HG03039 (cell line): ENCODE measurements at regions not wholly inside any gene's neighbourhood (a gene's known extent, or its start where the extent isn't known, plus 50 kb on each side); places are given as distances from the start of the nearest gene placed in this dataset.
"Not testable (repeated sequence)": the region's sequence is repeated elsewhere in the genome, so short reads cannot be mapped to it uniquely, and the experiment has no call there.

Experiments
- ATAC-seq: cut with Tn5 transposase; IDR thresholded peaks from one replicate; pipeline ENCODE4 v1.9.1; 2021; ENCODE audit warnings: mild to moderate bottlenecking, moderate library complexity; ENCODE audit not compliant: unreplicated experiment

DNA sequence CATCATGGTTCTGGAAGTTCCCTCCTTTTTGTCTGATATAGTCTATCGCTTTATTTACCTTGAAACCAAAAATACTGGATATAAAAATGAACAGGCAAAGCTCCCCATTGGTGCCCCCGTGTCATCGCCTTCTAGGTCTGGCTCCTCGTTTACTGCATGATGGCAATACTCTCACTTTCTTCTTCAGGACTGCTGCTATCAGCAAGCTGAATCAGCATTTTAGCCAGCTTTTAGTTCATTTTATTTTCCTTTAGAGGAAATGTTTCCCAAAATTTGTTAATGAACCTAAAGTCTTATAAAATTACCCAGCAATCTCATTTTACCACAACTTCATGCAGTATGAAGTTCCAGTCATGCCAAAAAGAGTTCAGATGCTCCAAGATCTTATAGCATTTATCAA lies 80.5 kb downstream of the ZIC3 start:
- no peak for ATAC-seq

- ATAC-seq: no peak
Observed at GRCh38 chrX:137651647-137652046, 85.7 kb downstream of the ZIC3 start.

- no peak for ATAC-seq
Observed at GRCh38 chrX:137652086-137652485, 86.2 kb downstream of the ZIC3 start.

DNA sequence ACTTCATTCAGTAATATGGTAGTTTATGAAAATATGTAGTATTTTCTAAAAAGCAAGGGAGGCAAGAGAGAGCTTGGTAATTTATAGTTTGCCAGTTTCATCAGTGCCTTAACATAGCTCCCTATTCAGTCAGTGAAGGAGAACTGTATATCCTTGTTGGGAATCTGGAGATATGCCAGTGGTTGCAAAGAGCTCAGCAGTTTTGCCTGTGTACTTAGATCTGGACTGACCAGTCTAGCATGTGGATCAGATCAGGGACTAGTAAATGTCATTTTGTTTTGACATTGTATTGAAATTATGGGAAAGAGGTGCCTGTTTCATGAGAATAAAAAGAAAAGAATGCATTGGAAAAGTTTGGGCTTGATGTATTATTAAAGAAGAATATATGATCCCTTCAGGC lies 88.6 kb downstream of the ZIC3 start:
- ATAC-seq: no peak

- no peak for ATAC-seq
Observed at GRCh38 chrX:137667776-137668175, 101.8 kb downstream of the ZIC3 start.

GRCh38 chrX:137684591-137684990 lies 118.7 kb downstream of the ZIC3 start:
- ATAC-seq: no peak

GRCh38 chrX:137695417-137695816 lies 129.5 kb downstream of the ZIC3 start:
- no peak for ATAC-seq

GRCh38 chrX:137707348-137707747 lies 141.4 kb downstream of the ZIC3 start:
- ATAC-seq: no peak

DNA sequence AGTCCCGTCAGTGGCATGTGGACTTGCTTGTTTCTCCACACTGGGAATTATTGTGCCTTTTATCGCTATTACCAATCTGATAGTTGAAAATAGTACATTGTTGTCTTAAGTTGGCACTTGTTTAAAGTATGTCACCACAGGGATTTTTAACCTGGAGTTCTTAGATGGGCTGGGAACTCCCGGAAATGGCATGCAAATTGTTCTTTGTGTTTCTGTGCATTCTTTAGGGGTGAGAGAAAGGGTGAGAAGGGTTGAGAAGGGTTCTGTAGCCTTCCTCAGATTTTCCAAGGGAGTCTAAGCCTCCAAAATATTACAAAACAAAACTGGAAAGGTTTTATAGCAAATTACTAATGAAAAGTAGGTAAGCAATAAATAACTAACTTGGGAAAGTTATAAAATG lies 176.9 kb downstream of the ZIC3 start:
- no peak for ATAC-seq

DNA sequence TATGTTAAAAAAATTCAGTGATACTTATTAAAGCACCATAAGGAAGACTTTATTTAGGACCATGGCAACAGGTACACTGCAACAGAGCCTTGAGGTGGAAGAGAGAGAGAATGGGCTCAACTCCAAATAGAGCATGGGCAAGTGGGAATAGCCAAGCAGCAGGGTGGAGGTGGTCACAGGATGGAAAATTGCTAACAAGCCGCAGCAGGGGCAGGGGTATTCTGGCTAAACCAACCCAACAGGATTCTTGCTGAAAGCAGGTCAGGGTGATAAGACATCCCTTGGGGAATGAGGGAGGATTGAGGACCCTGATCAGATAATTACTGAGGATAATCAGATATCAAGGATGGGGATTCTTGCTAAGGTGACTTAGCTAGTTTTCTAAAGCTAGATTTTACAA lies 177.5 kb downstream of the ZIC3 start:
- no peak for ATAC-seq

DNA sequence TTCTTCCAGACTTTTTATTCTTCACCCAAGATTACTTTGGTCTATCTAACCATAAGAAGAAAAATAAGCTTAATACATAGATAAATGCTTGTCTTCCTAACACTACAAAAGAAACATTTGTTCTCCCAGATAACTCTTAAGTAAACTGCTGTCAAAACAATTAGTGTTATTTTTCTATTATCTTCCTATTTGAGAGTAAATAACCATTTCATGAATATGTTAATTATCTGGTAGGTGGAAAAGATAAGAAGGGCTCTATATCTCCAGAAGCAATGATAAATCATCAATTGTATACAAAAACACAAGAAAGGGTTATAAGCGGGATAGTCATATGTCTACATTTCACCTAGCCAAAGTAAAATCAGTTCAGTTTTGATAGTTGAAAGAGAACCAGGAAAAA lies 180.4 kb downstream of the ZIC3 start:
- ATAC-seq: no peak

GRCh38 chrX:137747244-137748043 lies 181.5 kb downstream of the ZIC3 start:
- ATAC-seq: no peak

DNA sequence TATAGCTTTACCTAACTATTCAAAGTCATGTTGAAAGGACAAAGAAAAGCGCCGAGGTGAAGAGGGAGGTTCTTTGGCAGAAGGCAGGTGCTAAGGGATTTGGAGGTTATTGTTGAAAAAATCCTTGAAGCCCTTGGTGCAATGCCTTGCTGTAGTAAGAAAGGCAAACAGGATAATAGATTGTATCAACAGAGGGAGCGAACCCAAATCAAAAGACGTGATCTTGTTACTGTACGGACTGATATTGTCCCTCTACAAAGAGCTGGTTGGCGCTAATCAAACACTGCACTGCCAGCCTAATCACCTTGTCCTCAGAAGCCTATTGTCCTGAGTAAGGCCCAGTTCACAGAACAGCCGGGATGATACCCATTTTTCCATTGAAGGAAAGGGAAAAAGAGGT lies 182.9 kb downstream of the ZIC3 start:
- ATAC-seq: no peak

GRCh38 chrX:137749246-137749645 lies 183.3 kb downstream of the ZIC3 start:
- ATAC-seq: no peak

DNA sequence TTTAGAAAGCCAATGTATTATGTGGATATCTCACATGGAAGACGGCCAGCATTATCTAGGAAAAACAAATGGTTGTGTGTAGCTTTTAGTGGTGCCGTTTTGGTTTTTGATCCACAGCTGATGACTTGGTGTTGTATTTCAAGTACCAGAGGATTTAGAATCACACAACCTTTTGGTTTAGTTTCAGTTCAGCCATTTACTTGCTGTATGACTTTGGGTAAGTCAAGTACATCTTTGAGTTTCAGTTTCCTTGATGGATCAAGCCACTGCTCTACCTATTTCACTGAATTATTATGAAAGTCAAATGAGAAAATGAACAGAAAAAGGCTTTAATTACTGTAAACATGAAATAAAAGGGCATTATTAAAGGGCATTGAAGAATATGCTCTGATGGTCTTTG lies 205.6 kb downstream of the ZIC3 start:
- ATAC-seq: no peak

- no peak for ATAC-seq
Observed at GRCh38 chrX:137792214-137792613, 226.3 kb downstream of the ZIC3 start.

DNA sequence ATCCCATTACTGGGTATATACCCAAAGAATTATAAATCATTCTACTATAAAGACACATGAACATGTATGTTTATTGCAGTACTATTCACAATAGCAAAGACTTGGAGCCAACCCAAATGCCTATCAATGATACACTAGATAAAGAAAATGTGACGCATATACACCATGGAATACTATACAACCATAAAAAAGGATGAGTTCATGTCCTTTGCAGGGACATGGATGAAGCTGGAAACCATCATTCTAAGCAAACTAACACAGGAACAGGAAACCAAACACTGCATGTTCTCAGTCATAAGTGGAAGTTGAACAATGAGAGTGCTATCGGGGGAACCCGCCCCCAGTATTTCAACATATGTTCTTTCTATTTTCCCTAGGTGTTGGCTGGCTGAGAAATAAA lies 232.0 kb downstream of the ZIC3 start:
- ATAC-seq: not testable (repeated sequence)

DNA sequence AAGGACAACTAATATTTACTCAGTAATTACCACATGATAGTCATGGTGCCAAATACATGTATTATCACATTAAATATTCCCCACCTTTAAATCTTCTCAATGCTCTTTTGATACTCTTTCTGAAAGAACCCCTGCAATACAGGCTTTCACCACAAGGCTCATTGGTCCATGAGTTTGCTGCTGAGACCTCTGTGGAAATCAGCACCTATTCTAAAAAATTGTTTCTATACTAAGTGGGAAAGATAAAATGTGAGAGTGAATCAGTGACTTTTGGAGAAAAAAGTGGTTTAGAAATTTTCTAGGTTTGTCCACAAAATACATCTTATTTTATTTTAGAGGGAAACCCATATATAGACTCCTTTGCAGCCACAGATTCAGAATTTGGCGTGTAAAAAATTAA lies 257.3 kb downstream of the ZIC3 start:
- ATAC-seq: no peak

- ATAC-seq: no peak
Observed at GRCh38 chrX:137847376-137847775, 281.4 kb downstream of the ZIC3 start.

GRCh38 chrX:137848266-137848905 lies 282.5 kb downstream of the ZIC3 start:
- no peak for ATAC-seq

DNA sequence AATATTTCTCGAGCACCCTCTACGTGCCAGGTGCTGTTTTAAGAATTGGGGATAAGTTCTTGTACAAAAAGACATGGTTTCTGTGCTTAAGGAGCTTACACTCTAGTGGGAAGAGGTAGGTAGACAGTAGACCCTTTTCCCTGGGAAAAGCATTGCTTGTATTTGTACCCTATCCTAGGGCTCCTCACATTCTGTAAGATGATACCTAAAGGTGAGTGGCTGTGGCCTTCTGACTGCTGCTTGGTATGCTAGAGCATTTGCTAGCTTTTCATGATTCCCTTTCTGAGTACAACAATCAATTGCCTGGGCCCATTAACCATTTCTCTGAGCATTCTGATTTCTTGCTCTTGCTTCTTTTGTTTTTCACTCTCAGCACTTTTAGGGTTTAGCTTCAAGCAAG lies 286.6 kb downstream of the ZIC3 start:
- no peak for ATAC-seq

DNA sequence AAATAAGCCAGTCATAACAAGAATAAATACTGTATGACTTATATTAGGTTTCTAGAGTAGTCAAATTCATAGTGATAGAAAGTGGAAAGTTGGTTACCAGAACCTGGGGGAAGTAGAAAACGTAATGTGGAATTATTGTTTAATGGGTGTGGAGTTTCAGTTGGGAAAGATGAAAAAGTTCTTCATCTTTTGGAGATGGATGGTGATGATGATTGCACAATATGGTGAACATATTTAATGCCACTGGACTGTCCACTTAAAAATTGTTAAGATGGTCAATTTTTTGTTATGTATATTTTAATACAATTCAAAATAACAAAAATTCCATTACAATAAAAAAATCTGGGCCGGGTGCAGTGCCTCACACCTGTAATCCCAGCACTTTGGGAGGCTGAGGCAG lies 289.6 kb downstream of the ZIC3 start:
- no peak for ATAC-seq

- no peak for ATAC-seq
Observed at GRCh38 chrX:137858106-137858505, 292.2 kb downstream of the ZIC3 start.
